ENCODE measurements at regions not wholly inside any gene's neighbourhood (a gene's known extent, or its start where the extent isn't known, plus 50 kb on each side); places are given as distances from the start of the nearest gene placed in this dataset.

DNA sequence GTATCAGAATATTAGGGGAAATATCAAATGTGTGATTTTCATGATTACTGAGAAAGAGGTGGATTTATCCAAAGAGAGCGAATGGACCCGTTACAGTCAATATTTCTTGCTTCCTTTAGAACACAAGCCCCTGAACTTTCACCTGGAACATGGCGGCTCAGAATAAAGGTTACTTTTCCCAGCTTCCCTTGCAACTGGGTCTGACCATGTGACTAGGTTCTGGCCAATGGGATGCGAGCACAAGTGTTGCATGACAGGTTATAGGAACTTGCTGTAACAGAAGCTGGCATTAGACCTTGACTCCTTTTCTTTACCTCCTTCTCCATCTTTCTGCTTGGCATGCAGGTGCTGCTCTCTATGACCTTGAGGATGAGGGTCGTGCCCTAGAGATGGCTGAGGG is 556.1 kb downstream of the TYW1 start:
- H3K4me3 ChIP-seq (replicated peaks; ENCODE audit: low read depth, low read length): no peak overlapping the region
- no peak for DNase-seq (ENCODE audit: low read depth)
- TF ChIP-seq, protein P1, sequence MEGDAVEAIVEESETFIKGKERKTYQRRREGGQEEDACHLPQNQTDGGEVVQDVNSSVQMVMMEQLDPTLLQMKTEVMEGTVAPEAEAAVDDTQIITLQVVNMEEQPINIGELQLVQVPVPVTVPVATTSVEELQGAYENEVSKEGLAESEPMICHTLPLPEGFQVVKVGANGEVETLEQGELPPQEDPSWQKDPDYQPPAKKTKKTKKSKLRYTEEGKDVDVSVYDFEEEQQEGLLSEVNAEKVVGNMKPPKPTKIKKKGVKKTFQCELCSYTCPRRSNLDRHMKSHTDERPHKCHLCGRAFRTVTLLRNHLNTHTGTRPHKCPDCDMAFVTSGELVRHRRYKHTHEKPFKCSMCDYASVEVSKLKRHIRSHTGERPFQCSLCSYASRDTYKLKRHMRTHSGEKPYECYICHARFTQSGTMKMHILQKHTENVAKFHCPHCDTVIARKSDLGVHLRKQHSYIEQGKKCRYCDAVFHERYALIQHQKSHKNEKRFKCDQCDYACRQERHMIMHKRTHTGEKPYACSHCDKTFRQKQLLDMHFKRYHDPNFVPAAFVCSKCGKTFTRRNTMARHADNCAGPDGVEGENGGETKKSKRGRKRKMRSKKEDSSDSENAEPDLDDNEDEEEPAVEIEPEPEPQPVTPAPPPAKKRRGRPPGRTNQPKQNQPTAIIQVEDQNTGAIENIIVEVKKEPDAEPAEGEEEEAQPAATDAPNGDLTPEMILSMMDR (IDR thresholded peaks at IDR 0.05; ENCODE audit: low read length, missing control alignments): no peak

DNA sequence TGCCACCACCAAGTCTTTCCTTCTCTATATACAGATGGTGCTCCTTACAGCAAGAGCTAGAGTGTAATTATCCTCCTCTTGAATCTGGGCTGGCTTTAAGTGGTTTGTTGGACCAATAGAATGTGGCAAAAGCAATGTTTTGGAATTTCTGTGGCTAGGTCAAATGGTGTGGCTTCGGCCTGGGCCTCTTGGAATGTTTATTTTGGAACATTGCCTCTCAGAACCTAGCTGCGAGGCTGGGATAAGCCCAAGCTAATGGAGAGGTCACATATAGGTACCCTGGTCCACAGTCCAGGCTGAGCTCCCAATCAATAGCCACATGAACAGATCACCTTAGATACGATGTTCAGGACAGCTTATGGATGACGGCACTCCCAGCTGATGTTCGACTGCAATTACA is 556.7 kb downstream of the TYW1 start:
- TF ChIP-seq, protein P1 (IDR thresholded peaks at IDR 0.05; ENCODE audit: low read length, missing control alignments): no peak

GRCh38 chr7:67554986-67555385 is 558.4 kb downstream of the TYW1 start:
- H3K4me3 ChIP-seq (replicated peaks; ENCODE audit: low read depth, low read length): no peak overlapping the region
- no peak for DNase-seq (ENCODE audit: low read depth)
- TF ChIP-seq, protein P1 (IDR thresholded peaks at IDR 0.05; ENCODE audit: low read length, missing control alignments): no peak

More for the DNA sequence above, 556.7 kb downstream of the TYW1 start:
- H3K4me3 ChIP-seq (replicated peaks; ENCODE audit: low read depth, low read length): no peak overlapping the region
- DNase-seq (ENCODE audit: low read depth): no peak

DNA sequence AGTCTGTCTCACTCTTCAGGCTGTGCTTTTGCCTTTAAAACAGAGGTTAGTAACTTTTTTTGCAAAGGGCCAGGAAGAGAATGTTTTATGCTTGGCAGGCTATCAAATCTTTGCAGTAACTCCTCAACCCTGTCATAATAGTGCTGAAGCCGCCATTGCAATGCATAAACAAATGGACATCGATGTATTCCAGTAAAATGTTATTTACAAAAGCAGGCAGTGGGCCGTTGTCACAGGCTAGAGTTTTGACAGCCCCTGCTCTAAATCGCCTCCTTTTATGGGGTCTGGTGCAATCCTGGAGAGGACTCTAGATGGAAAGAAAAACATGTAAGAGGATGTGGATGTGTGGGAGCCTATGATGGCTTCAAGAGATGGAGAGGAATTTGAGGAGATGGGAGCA is 568.3 kb downstream of the TYW1 start:
- DNase-seq (ENCODE audit: low read depth): no peak
- TF ChIP-seq, protein P1 (IDR thresholded peaks at IDR 0.05; ENCODE audit: low read length, missing control alignments): no peak
- no peak overlapping the region for H3K4me3 ChIP-seq (replicated peaks; ENCODE audit: low read depth, low read length)

GRCh38 chr7:67566101-67566500 is 569.5 kb downstream of the TYW1 start:
- H3K4me3 ChIP-seq (replicated peaks; ENCODE audit: low read depth, low read length): no peak overlapping the region
- TF ChIP-seq, protein P1 (IDR thresholded peaks at IDR 0.05; ENCODE audit: low read length, missing control alignments): no peak
- DNase-seq (ENCODE audit: low read depth): no peak

GRCh38 chr7:67571026-67571545 is 574.5 kb downstream of the TYW1 start:
- H3K4me3 ChIP-seq (replicated peaks; ENCODE audit: low read depth, low read length): no peak overlapping the region
- DNase-seq (ENCODE audit: low read depth): no peak
- TF ChIP-seq, protein P1 (IDR thresholded peaks at IDR 0.05; ENCODE audit: low read length, missing control alignments): no peak

DNA sequence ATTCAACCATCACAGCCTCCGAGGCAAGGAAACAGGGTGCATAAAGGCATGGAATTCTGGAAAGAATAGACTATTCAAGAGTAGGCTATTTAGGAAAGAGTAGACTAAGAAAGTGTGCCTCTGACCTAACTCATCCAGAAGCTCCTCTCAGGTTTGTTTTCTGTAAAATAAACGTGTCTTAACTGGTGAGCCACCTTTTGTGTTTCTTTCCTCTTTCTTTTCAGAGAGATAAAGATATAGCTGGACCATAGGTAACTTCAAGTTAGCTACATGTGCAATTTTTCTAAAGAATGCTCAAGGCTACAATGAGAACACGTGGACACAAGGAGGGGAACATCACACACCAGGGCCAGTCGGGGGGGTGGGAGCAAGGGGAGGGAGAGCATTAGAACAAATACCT is 577.0 kb downstream of the TYW1 start:
- no peak overlapping the region for H3K4me3 ChIP-seq (replicated peaks; ENCODE audit: low read depth, low read length)
- TF ChIP-seq, protein P1 (IDR thresholded peaks at IDR 0.05; ENCODE audit: low read length, missing control alignments): no peak
- no peak for DNase-seq (ENCODE audit: low read depth)
